HG03342 (cell line): ENCODE measurements at regions not wholly inside any gene's neighbourhood (a gene's known extent, or its start where the extent isn't known, plus 50 kb on each side); places are given as distances from the start of the nearest gene placed in this dataset.

Source experiments
- ATAC-seq: cut with Tn5 transposase; IDR thresholded peaks from one replicate; pipeline ENCODE4 v1.9.1; 2021; ENCODE audit warnings: mild to moderate bottlenecking, moderate library complexity; ENCODE audit not compliant: unreplicated experiment

- peak; percentile 98 for ATAC-seq
These were observed 402.9 kb downstream of the CYLC2 start for GRCh38 chr9:103397868-103398600.

- no peak for ATAC-seq
These were observed 404.4 kb downstream of the CYLC2 start for GRCh38 chr9:103399535-103399934.

GRCh38 chr9:103407260-103407659 lies 412.1 kb downstream of the CYLC2 start:
- no peak for ATAC-seq

GRCh38 chr9:103410059-103410458 lies 414.9 kb downstream of the CYLC2 start:
- ATAC-seq: no peak

- ATAC-seq: no peak
These were observed 432.6 kb downstream of the CYLC2 start for GRCh38 chr9:103427696-103428095.

GRCh38 chr9:103430469-103430868 lies 435.3 kb downstream of the CYLC2 start:
- ATAC-seq: no peak

GRCh38 chr9:103431809-103432208 lies 436.7 kb downstream of the CYLC2 start:
- no peak for ATAC-seq

- no peak for ATAC-seq
These were observed 449.0 kb downstream of the CYLC2 start for GRCh38 chr9:103444176-103444575.

- no peak for ATAC-seq
These were observed 463.7 kb downstream of the CYLC2 start for GRCh38 chr9:103458826-103459225.

GRCh38 chr9:103471241-103471640 lies 476.1 kb downstream of the CYLC2 start:
- no peak for ATAC-seq

GRCh38 chr9:103474156-103474555 lies 479.0 kb downstream of the CYLC2 start:
- ATAC-seq: no peak

- ATAC-seq: no peak
These were observed 488.5 kb downstream of the CYLC2 start for GRCh38 chr9:103483471-103484096.

- ATAC-seq: no peak
These were observed 490.0 kb downstream of the CYLC2 start for GRCh38 chr9:103485138-103485537.

GRCh38 chr9:103514767-103515166 lies 519.6 kb downstream of the CYLC2 start:
- ATAC-seq: no peak

- no peak for ATAC-seq
These were observed 527.3 kb downstream of the CYLC2 start for GRCh38 chr9:103522409-103522808.

- ATAC-seq: no peak
These were observed 535.8 kb downstream of the CYLC2 start for GRCh38 chr9:103530934-103531333.

GRCh38 chr9:103533318-103533717 lies 538.2 kb downstream of the CYLC2 start:
- no peak for ATAC-seq

- ATAC-seq: no peak
These were observed 542.3 kb downstream of the CYLC2 start for GRCh38 chr9:103537426-103537825.

- no peak for ATAC-seq
These were observed 548.8 kb upstream of the SMC2 start for GRCh38 chr9:103545260-103545659.

GRCh38 chr9:103552712-103553111 lies 541.4 kb upstream of the SMC2 start:
- ATAC-seq: no peak

GRCh38 chr9:103574056-103574455 lies 520.1 kb upstream of the SMC2 start:
- ATAC-seq: no peak

- no peak for ATAC-seq
These were observed 507.4 kb upstream of the SMC2 start for GRCh38 chr9:103586721-103587120.

GRCh38 chr9:103601287-103601686 lies 492.8 kb upstream of the SMC2 start:
- no peak for ATAC-seq
